CD4-positive, alpha-beta T cell treated with Interleukin-10 for 1 hour (primary cell): ENCODE measurements at regions not wholly inside any gene's neighbourhood (a gene's known extent, or its start where the extent isn't known, plus 50 kb on each side); places are given as distances from the start of the nearest gene placed in this dataset.
"Not testable (repeated sequence)": the region's sequence is repeated elsewhere in the genome, so short reads cannot be mapped to it uniquely, and the experiment has no call there.

Experiments
- DNase-seq: peaks from one replicate; pipeline ENCODE4 v3.0.0-alpha.2; 2020

- DNase-seq, result no peak
These were observed 52.5 kb upstream of the USP6NL start for GRCh38 chr10:11663763-11664555.

GRCh38 chr10:11663126-11663515 lies 51.7 kb upstream of the USP6NL start:
- DNase-seq, result not testable (repeated sequence)

GRCh38 chr10:11661441-11661840 lies 50.0 kb upstream of the USP6NL start:
- DNase-seq, result no peak
